ENCODE measurements at regions not wholly inside any gene's neighbourhood (a gene's known extent, or its start where the extent isn't known, plus 50 kb on each side); places are given as distances from the start of the nearest gene placed in this dataset.

DNA sequence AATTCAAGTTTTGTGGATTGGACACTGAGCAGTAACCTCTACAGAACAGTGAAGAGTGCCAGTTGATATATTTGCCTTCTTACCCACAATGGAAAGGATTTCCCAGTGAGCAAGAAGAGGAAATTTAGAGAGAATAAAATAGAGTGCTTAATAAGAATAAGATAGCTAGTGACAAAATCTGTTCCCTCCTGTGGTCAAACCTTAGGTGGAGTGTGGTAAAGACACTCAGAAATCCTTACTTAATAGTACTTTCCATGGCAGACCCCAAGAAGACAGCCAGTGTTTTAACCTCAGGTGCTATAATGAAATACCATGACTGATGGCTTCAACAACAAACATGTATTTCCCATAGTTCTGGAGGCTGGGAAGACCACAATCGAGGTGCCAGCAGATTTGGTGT is 108.4 kb upstream of the TNFAIP3 start:
- no peak for DNase-seq (ENCODE audit: low read depth)
- H3K4me3 ChIP-seq (ENCODE audit: low read length), result no peak overlapping the region
- no peak for TF ChIP-seq CTCF (conservative IDR thresholded peaks at IDR 0.05; ENCODE audit: low read length)

- H3K4me3 ChIP-seq (ENCODE audit: low read length), result no peak overlapping the region
- no peak for TF ChIP-seq CTCF (conservative IDR thresholded peaks at IDR 0.05; ENCODE audit: low read length)
- no peak for DNase-seq (ENCODE audit: low read depth)
These were observed 107.4 kb upstream of the TNFAIP3 start for GRCh38 chr6:137759624-137760023.

DNA sequence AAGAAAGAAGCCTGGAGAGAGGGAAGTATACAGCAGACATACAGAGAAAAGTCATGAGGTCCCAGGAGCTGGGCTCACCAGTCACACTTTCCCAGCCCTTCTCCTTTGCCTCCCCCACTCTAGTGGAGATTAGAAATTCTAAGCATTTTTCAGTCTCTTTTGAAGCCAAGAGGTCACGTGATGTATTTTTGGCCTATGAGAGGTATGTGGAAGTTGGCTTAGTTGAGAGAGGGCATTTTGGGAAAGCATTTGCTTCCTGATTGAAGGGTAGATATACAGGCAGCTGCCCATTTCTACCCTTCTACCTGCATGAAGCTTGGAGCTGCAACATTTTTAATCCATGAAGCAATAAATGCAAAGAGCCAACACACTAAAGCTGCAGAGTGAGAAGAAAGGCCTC is 106.0 kb upstream of the TNFAIP3 start:
- peak; percentile 23 for DNase-seq (ENCODE audit: low read depth)
- no peak overlapping the region for H3K4me3 ChIP-seq (ENCODE audit: low read length)
- no peak for TF ChIP-seq CTCF (conservative IDR thresholded peaks at IDR 0.05; ENCODE audit: low read length)

- no peak for DNase-seq (ENCODE audit: low read depth)
- no peak overlapping the region for H3K4me3 ChIP-seq (ENCODE audit: low read length)
- TF ChIP-seq CTCF (conservative IDR thresholded peaks at IDR 0.05; ENCODE audit: low read length), result no peak
These were observed 105.6 kb upstream of the TNFAIP3 start for GRCh38 chr6:137761487-137761886.

DNA sequence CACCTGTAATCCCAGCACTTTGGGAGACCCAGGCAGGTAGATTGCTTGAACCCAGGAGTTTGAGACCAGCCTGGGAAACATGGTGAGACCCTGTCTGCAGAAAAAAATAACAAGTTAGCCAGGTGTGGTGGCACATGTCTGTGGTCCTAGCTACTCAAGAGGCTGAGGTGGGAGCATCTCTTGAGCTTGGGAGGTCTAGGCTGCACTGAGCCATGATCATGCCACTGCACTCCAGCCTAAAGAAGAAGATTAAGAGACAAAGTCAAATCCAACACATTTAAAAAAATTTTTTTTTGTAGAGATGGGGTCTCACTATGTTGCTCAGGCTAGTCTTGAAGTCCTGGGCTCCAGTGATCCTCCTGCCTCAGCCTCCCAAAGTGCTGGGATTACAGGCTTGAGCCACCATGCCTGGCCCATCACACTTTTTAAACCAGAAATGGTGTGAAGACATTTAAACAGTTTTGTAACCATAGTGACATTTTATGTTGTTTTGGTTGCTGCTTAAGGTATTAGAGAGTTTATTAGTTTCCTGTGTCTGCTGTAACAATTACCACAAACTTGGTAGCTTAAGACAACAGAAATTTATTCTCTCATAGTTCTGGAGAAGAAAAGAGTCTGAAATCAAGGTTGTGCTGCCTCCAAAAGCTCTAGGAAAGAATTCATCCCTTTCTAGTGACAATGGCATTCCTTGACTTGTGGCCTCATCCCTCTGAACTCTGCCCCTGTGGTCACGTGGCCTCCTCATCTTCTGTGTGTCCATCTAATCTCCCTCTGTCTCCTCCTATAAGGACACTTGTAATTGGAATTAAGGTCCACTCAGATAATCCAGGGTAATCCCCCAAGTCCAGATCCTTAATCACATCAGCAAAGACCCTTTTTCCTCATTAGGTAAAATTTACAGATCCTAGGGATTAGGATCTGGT is 104.6 kb upstream of the TNFAIP3 start:
- DNase-seq (ENCODE audit: low read depth), result no peak
- TF ChIP-seq CTCF (conservative IDR thresholded peaks at IDR 0.05; ENCODE audit: low read length), result no peak
- H3K4me3 ChIP-seq (ENCODE audit: low read length), result no peak overlapping the region

GRCh38 chr6:137763436-137763835 is 103.6 kb upstream of the TNFAIP3 start:
- no peak for TF ChIP-seq CTCF (conservative IDR thresholded peaks at IDR 0.05; ENCODE audit: low read length)
- no peak overlapping the region for H3K4me3 ChIP-seq (ENCODE audit: low read length)
- DNase-seq (ENCODE audit: low read depth), result no peak

DNA sequence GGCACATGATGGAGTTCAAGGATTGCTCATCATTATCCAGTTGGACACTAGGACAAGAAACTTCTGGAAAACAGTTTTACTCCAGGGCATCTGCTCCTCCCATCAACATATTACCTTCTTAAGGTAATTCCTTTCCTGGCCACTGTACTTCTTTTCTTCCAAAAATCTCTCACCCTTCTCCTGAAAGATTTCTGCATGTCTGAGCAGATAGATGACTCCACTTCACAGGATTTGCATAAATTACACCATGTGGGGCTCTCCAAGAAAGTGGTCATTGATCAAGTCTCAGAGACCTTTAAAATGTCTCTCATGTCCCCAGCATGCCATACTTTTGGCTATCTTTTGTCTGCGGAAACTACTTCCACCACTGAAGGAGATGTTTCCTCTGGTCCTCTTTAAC is 103.2 kb upstream of the TNFAIP3 start:
- no peak overlapping the region for H3K4me3 ChIP-seq (ENCODE audit: low read length)
- no peak for TF ChIP-seq CTCF (conservative IDR thresholded peaks at IDR 0.05; ENCODE audit: low read length)
- DNase-seq (ENCODE audit: low read depth), result no peak

Measured in AG10803 (cell line).